Lower lobe of right lung (tissue), 2 donors: ENCODE measurements at regions not wholly inside any gene's neighbourhood (a gene's known extent, or its start where the extent isn't known, plus 50 kb on each side); places are given as distances from the start of the nearest gene placed in this dataset.

ENCODE experiments used
- ATAC-seq, 2 donors: fragments of 200-7000 bp; cut with Tn5 transposase; one replicate each; pipeline ENCODE4 v1.9.1; 2020 to 2022; ENCODE audit warnings: mild to moderate bottlenecking in 2 of 2, moderate library complexity in 2 of 2
- DNase-seq: peaks from one replicate; pipeline ENCODE4 v3.0.0-alpha.2; 2020
- H3K27ac ChIP-seq: fragments of 200-600 bp; one replicate; pipeline ENCODE4 v1.8.0; 2022
- H3K27me3 ChIP-seq: fragments of 200-600 bp; one replicate; pipeline ENCODE4 v1.8.0; 2022; ENCODE audit warnings: low read depth
- H3K36me3 ChIP-seq: fragments of 200-600 bp; one replicate; pipeline ENCODE4 v1.8.0; 2022; ENCODE audit warnings: mild to moderate bottlenecking
- H3K4me1 ChIP-seq: fragments of 200-600 bp; one replicate; pipeline ENCODE4 v1.8.0; 2022
- H3K4me3 ChIP-seq: fragments of 200-600 bp; one replicate; pipeline ENCODE4 v1.8.0; 2022; ENCODE audit warnings: mild to moderate bottlenecking
- H3K9me3 ChIP-seq: fragments of 200-600 bp; one replicate; pipeline ENCODE4 v1.8.0; 2022
- CTCF ChIP-seq: fragments of 200-600 bp; IDR thresholded peaks from one replicate; pipeline ENCODE4 v1.8.0; 2022; ENCODE audit warnings: antibody characterized with exemption, mild to moderate bottlenecking
- intact Hi-C: fragments of 100-400 bp; cut with DNase I; formaldehyde crosslinking; loops from one replicate; pipeline ENCODE4 v1.11.0; 2022
- donor health status: DM: no; HTN: yes; CAD: no; lungs with severe emphysema.

- Histone ChIP-seq H3K27ac (no peak overlapping the region), H3K4me1 (no peaks in the 10 kb centered on the region), H3K36me3 (no peaks in the 10 kb centered on the region), H3K4me3 (no peak overlapping the region), H3K27me3 (no peaks in the 10 kb centered on the region), H3K9me3 (no peaks in the 10 kb centered on the region)
- intact Hi-C loops: no loop called here
- ATAC-seq: no peak
- TF ChIP-seq CTCF: no peak
- no peak for DNase-seq
These were observed 231.7 kb upstream of the ZRANB2 start for GRCh38 chr1:71312545-71312944.

GRCh38 chr1:71311376-71311775, 230.5 kb upstream of the ZRANB2 start:
- ATAC-seq (no peak), DNase-seq (no peak)
- no peak overlapping the region for H3K4me3 ChIP-seq
- H3K9me3 ChIP-seq: no peaks in the 10 kb centered on the region
- no peaks in the 10 kb centered on the region for H3K36me3 ChIP-seq
- TF ChIP-seq CTCF: no peak
- H3K27ac ChIP-seq: no peak overlapping the region
- H3K27me3 ChIP-seq: no peaks in the 10 kb centered on the region
- H3K4me1 ChIP-seq: no peaks in the 10 kb centered on the region
- intact Hi-C loops: no loop called here

GRCh38 chr1:71307451-71307850, 226.6 kb upstream of the ZRANB2 start:
- Histone ChIP-seq H3K4me3 (no peak overlapping the region), H3K36me3 (no peaks in the 10 kb centered on the region), H3K9me3 (no peaks in the 10 kb centered on the region), H3K27me3 (no peaks in the 10 kb centered on the region), H3K4me1 (no peaks in the 10 kb centered on the region), H3K27ac (no peak overlapping the region)
- ATAC-seq (no peak), DNase-seq (no peak)
- intact Hi-C loops: no loop called here
- TF ChIP-seq CTCF: no peak

GRCh38 chr1:71304125-71304524, 223.3 kb upstream of the ZRANB2 start:
- no peaks in the 10 kb centered on the region for H3K36me3 ChIP-seq
- intact Hi-C loops: no loop called here
- TF ChIP-seq CTCF: no peak
- H3K27ac ChIP-seq: no peak overlapping the region
- no peak for DNase-seq
- H3K4me1 ChIP-seq: no peaks in the 10 kb centered on the region
- ATAC-seq: peak; percentile 64 to 67
- H3K9me3 ChIP-seq: no peaks in the 10 kb centered on the region
- no peak overlapping the region for H3K4me3 ChIP-seq
- H3K27me3 ChIP-seq: no peaks in the 10 kb centered on the region

- Histone ChIP-seq H3K27ac (no peak overlapping the region), H3K27me3 (no peaks in the 10 kb centered on the region), H3K36me3 (no peaks in the 10 kb centered on the region), H3K9me3 (no peaks in the 10 kb centered on the region), H3K4me1 (no peaks in the 10 kb centered on the region), H3K4me3 (no peak overlapping the region)
- no peak for TF ChIP-seq CTCF
- DNase-seq (no peak), ATAC-seq (peak; percentile 93 to 95)
- intact Hi-C loops: no loop called here
These were observed 222.8 kb upstream of the ZRANB2 start for GRCh38 chr1:71303617-71304041.

GRCh38 chr1:71298633-71299032, 217.8 kb upstream of the ZRANB2 start:
- DNase-seq (no peak), ATAC-seq (no peak)

More at GRCh38 chr1:71298633-71299032, 217.8 kb upstream of the ZRANB2 start:
- Histone ChIP-seq H3K36me3 (no peaks in the 10 kb centered on the region), H3K27me3 (no peaks in the 10 kb centered on the region), H3K9me3 (no peaks in the 10 kb centered on the region), H3K4me1 (no peaks in the 10 kb centered on the region), H3K4me3 (no peak overlapping the region), H3K27ac (no peak overlapping the region)
- intact Hi-C loops: no loop called here
- no peak for TF ChIP-seq CTCF
